C4-2B (cell line): ENCODE measurements at regions not wholly inside any gene's neighbourhood (a gene's known extent, or its start where the extent isn't known, plus 50 kb on each side); places are given as distances from the start of the nearest gene placed in this dataset.

ENCODE experiments used
- CTCF ChIP-seq: fragments of 450-650 bp; conservative IDR thresholded peaks from 2 replicates; pipeline ENCODE4 v1.5.1; 2017; ENCODE audit warnings: mild to moderate bottlenecking
- ZFX ChIP-seq: fragments of 450-650 bp; IDR thresholded peaks from 2 replicates; pipeline ENCODE4 v1.6.1; 2017

GRCh38 chr15:26182441-26182840 lies 319.3 kb upstream of the ATP10A start:
- TF ChIP-seq CTCF (no peak), ZFX (no peak)
